T-helper 22 cell (primary cell): ENCODE measurements at regions not wholly inside any gene's neighbourhood (a gene's known extent, or its start where the extent isn't known, plus 50 kb on each side); places are given as distances from the start of the nearest gene placed in this dataset.

Experiments
- DNase-seq: peaks from one replicate; pipeline ENCODE4 v3.0.0-alpha.2; 2020; ENCODE audit warnings: low read depth

GRCh38 chr22:47380692-47381091, 618.2 kb downstream of the TBC1D22A start:
- DNase-seq: no peak

- DNase-seq: no peak
Measured at GRCh38 chr22:47379037-47379436, 616.6 kb downstream of the TBC1D22A start.

GRCh38 chr22:47377926-47378560, 615.6 kb downstream of the TBC1D22A start:
- no peak for DNase-seq

- no peak for DNase-seq
Measured at GRCh38 chr22:47376901-47377505, 614.6 kb downstream of the TBC1D22A start.

- DNase-seq: no peak
Measured at GRCh38 chr22:47376322-47376700, 613.9 kb downstream of the TBC1D22A start.

- DNase-seq: no peak
Measured at GRCh38 chr22:47375621-47376321, 613.3 kb downstream of the TBC1D22A start.

- no peak for DNase-seq
Measured at GRCh38 chr22:47374901-47375575, 612.6 kb downstream of the TBC1D22A start.

- DNase-seq: no peak
Measured at GRCh38 chr22:47374273-47374771, 611.9 kb downstream of the TBC1D22A start.

- no peak for DNase-seq
Measured at GRCh38 chr22:47373648-47374272, 611.3 kb downstream of the TBC1D22A start.

- no peak for DNase-seq
Measured at GRCh38 chr22:47372596-47373385, 610.3 kb downstream of the TBC1D22A start.

GRCh38 chr22:47372111-47372581, 609.7 kb downstream of the TBC1D22A start:
- DNase-seq: no peak

GRCh38 chr22:47371263-47372090, 609.0 kb downstream of the TBC1D22A start:
- no peak for DNase-seq

GRCh38 chr22:47370448-47371262, 608.2 kb downstream of the TBC1D22A start:
- no peak for DNase-seq

- no peak for DNase-seq
Measured at GRCh38 chr22:47369431-47370015, 607.1 kb downstream of the TBC1D22A start.

GRCh38 chr22:47369020-47369419, 606.6 kb downstream of the TBC1D22A start:
- DNase-seq: no peak

- no peak for DNase-seq
Measured at GRCh38 chr22:47367993-47368945, 605.8 kb downstream of the TBC1D22A start.

- DNase-seq: no peak
Measured at GRCh38 chr22:47367107-47367690, 604.7 kb downstream of the TBC1D22A start.
